ENCODE measurements at regions not wholly inside any gene's neighbourhood (a gene's known extent, or its start where the extent isn't known, plus 50 kb on each side); places are given as distances from the start of the nearest gene placed in this dataset.

- no peak overlapping the region for H3K27ac ChIP-seq (replicated peaks)
- H3K27me3 ChIP-seq (ENCODE audit: insufficient read depth, poor library complexity, severe bottlenecking) = no peaks in the 10 kb centered on the region
- no peak for TF ChIP-seq REST (IDR thresholded peaks at IDR 0.05; ENCODE audit: insufficient replicate concordance, low read depth)
- no peak for TF ChIP-seq SPI1 (IDR thresholded peaks at IDR 0.05; ENCODE audit: borderline replicate concordance, low read depth)
- no peak for TF ChIP-seq GABPA (IDR thresholded peaks at IDR 0.05; ENCODE audit: low read depth)
- no peak for DNase-seq (ENCODE audit: low read depth in 1 of 2, low spot score in 1 of 2)
- H3K4me3 ChIP-seq (replicated peaks; ENCODE audit: insufficient read depth, low read length) = no peak overlapping the region
These were observed 121.6 kb upstream of the EPHA5 start for GRCh38 chr4:65791812-65792308.

- DNase-seq (ENCODE audit: low read depth in 1 of 2, low spot score in 1 of 2) = no peak
- Histone ChIP-seq H3K27me3 (ENCODE audit: insufficient read depth, poor library complexity, severe bottlenecking) (no peaks in the 10 kb centered on the region), H3K4me3 (replicated peaks; ENCODE audit: insufficient read depth, low read length) (no peak overlapping the region), H3K27ac (replicated peaks) (no peak overlapping the region)
- TF ChIP-seq POLR2AphosphoS5 (IDR thresholded peaks at IDR 0.05; ENCODE audit: low read depth) (no peak), CTCF (IDR thresholded peaks at IDR 0.05; ENCODE audit: insufficient read depth, low read length) (no peak), REST (IDR thresholded peaks at IDR 0.05; ENCODE audit: insufficient replicate concordance, low read depth) (no peak), GABPA (IDR thresholded peaks at IDR 0.05; ENCODE audit: low read depth) (no peak), SPI1 (IDR thresholded peaks at IDR 0.05; ENCODE audit: borderline replicate concordance, low read depth) (no peak)
These were observed 121.0 kb upstream of the EPHA5 start for GRCh38 chr4:65791111-65791811.

- Histone ChIP-seq H3K27ac (replicated peaks) (no peak overlapping the region), H3K27me3 (ENCODE audit: insufficient read depth, poor library complexity, severe bottlenecking) (no peaks in the 10 kb centered on the region), H3K4me3 (replicated peaks; ENCODE audit: insufficient read depth, low read length) (no peak overlapping the region)
- no peak for DNase-seq (ENCODE audit: low read depth in 1 of 2, low spot score in 1 of 2)
- TF ChIP-seq REST (IDR thresholded peaks at IDR 0.05; ENCODE audit: insufficient replicate concordance, low read depth) (no peak), SPI1 (IDR thresholded peaks at IDR 0.05; ENCODE audit: borderline replicate concordance, low read depth) (no peak), CTCF (IDR thresholded peaks at IDR 0.05; ENCODE audit: insufficient read depth, low read length) (no peak), GABPA (IDR thresholded peaks at IDR 0.05; ENCODE audit: low read depth) (no peak), POLR2AphosphoS5 (IDR thresholded peaks at IDR 0.05; ENCODE audit: low read depth) (no peak)
These were observed 119.5 kb upstream of the EPHA5 start for GRCh38 chr4:65789805-65790204.

Data from HL-60 (cell line).